Stimulated activated CD4-positive, alpha-beta T cell treated with anti-CD3 and anti-CD28 coated beads, Interleukin-1b, Interleukin-23, amount 100 ng/mL, for 48 hours (primary cell): ENCODE measurements at regions not wholly inside any gene's neighbourhood (a gene's known extent, or its start where the extent isn't known, plus 50 kb on each side); places are given as distances from the start of the nearest gene placed in this dataset.

Source experiments
- DNase-seq: peaks from one replicate; pipeline ENCODE4 v3.0.0-alpha.2; 2020

GRCh38 chr9:129377931-129378661 is 200.0 kb upstream of the IER5L start:
- no peak for DNase-seq

- no peak for DNase-seq
Measured at GRCh38 chr9:129377181-129377580, 199.1 kb upstream of the IER5L start.

GRCh38 chr9:129375845-129376244 is 197.8 kb upstream of the IER5L start:
- no peak for DNase-seq

- DNase-seq, result no peak
Measured at GRCh38 chr9:129374651-129375050, 196.6 kb upstream of the IER5L start.

- DNase-seq, result no peak
Measured at GRCh38 chr9:129374231-129374630, 196.2 kb upstream of the IER5L start.

GRCh38 chr9:129373361-129373760 is 195.3 kb upstream of the IER5L start:
- DNase-seq, result no peak

- no peak for DNase-seq
Measured at GRCh38 chr9:129370770-129371169, 192.7 kb upstream of the IER5L start.

- no peak for DNase-seq
Measured at GRCh38 chr9:129368444-129368978, 190.4 kb upstream of the IER5L start.

- no peak for DNase-seq
Measured at GRCh38 chr9:129367287-129367686, 189.2 kb upstream of the IER5L start.

GRCh38 chr9:129365196-129365595 is 187.1 kb upstream of the IER5L start:
- no peak for DNase-seq

GRCh38 chr9:129363216-129363873 is 185.3 kb upstream of the IER5L start:
- DNase-seq, result no peak

- no peak for DNase-seq
Measured at GRCh38 chr9:129362287-129363000, 184.4 kb upstream of the IER5L start.

GRCh38 chr9:129361196-129361595 is 183.1 kb upstream of the IER5L start:
- no peak for DNase-seq

- DNase-seq, result no peak
Measured at GRCh38 chr9:129359916-129360536, 182.0 kb upstream of the IER5L start.

GRCh38 chr9:129359162-129359811 is 181.2 kb upstream of the IER5L start:
- DNase-seq, result no peak

GRCh38 chr9:129358621-129359154 is 180.6 kb upstream of the IER5L start:
- DNase-seq, result no peak

GRCh38 chr9:129357773-129358245 is 179.7 kb upstream of the IER5L start:
- no peak for DNase-seq

- DNase-seq, result no peak
Measured at GRCh38 chr9:129356871-129357772, 179.1 kb upstream of the IER5L start.

- no peak for DNase-seq
Measured at GRCh38 chr9:129355631-129356030, 177.6 kb upstream of the IER5L start.

- DNase-seq, result no peak
Measured at GRCh38 chr9:129354498-129354897, 176.4 kb upstream of the IER5L start.

- DNase-seq, result no peak
Measured at GRCh38 chr9:129353697-129354336, 175.8 kb upstream of the IER5L start.
